ENCODE measurements at regions not wholly inside any gene's neighbourhood (a gene's known extent, or its start where the extent isn't known, plus 50 kb on each side); places are given as distances from the start of the nearest gene placed in this dataset.
A peak's percentile ranks its signal among the peaks of the same experiment; 100 is the strongest.

GRCh38 chr4:159015841-159016240 is 87.0 kb upstream of the RAPGEF2 start:
- 87 to 89% methylated on average over 3 to 5 of the region's 5 CpGs for WGBS, 2 experiments
- Histone ChIP-seq H3K4me3 (ENCODE audit: insufficient read depth, low read depth, low read length) (no peak overlapping the region), H3K9me3 (ENCODE audit: control insufficient read depth, low read length) (no peaks in the 10 kb centered on the region), H3K27me3 (ENCODE audit: control insufficient read depth, insufficient read depth, low read length, poor library complexity, severe bottlenecking) (no peaks in the 10 kb centered on the region), H3K4me1 (ENCODE audit: control insufficient read depth, insufficient read depth, low read length) (peaks cover 17% of the 10 kb centered on the region), H3K36me3 (ENCODE audit: control insufficient read depth, insufficient read depth, low read length) (no peaks in the 10 kb centered on the region), H3K27ac (ENCODE audit: insufficient read depth, low read depth, low read length, poor library complexity, severe bottlenecking) (no peak overlapping the region)

- WGBS, 2 experiments, result 2 to 5% methylated on average over 8 of the region's 8 CpGs
- Histone ChIP-seq H3K36me3 (ENCODE audit: control insufficient read depth, insufficient read depth, low read length) (no peaks in the 10 kb centered on the region), H3K9me3 (ENCODE audit: control insufficient read depth, low read length) (no peaks in the 10 kb centered on the region), H3K27ac (ENCODE audit: insufficient read depth, low read depth, low read length, poor library complexity, severe bottlenecking) (no peak overlapping the region), H3K27me3 (ENCODE audit: control insufficient read depth, insufficient read depth, low read length, poor library complexity, severe bottlenecking) (no peaks in the 10 kb centered on the region), H3K4me1 (ENCODE audit: control insufficient read depth, insufficient read depth, low read length) (peaks cover 17% of the 10 kb centered on the region), H3K4me3 (ENCODE audit: insufficient read depth, low read depth, low read length) (peak overlapping the region; percentile 7)
Measured at GRCh38 chr4:159016593-159017024, 86.3 kb upstream of the RAPGEF2 start.

DNA sequence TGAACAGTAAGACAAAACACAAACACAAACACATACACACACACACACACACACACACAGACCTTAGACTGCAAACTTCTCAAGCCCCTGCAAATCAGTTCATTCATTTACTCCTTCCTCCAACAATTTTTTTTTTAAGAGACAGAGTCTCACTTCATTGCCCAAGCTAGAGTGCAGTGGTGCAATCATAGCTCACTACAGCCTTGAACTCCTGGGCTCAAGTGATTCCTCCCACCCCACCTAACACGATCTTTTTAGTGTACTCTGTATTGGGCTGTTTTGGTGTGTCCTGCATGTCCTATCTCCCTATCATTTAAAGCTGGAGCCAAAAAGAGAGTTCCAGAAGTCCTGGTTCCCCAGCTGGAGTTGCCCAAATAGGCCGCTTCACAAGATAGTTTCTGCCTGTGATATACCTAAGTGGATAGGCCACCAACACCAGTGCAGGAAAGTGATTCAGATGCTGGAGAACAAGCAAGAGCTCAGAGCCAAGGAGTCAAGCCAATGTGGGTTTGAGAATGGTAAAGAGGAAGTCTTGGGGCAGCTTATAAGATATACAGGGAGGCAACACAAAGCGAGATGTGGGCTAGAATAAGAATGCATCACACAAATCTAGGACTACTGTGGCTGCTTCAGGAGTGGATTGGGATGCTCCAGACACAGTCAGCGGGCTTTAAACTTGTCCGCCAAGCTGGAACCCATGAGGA is 85.4 kb upstream of the RAPGEF2 start:
- Histone ChIP-seq H3K4me1 (ENCODE audit: control insufficient read depth, insufficient read depth, low read length) (peaks cover 17% of the 10 kb centered on the region), H3K27ac (ENCODE audit: insufficient read depth, low read depth, low read length, poor library complexity, severe bottlenecking) (no peak overlapping the region), H3K27me3 (ENCODE audit: control insufficient read depth, insufficient read depth, low read length, poor library complexity, severe bottlenecking) (no peaks in the 10 kb centered on the region), H3K9me3 (ENCODE audit: control insufficient read depth, low read length) (no peaks in the 10 kb centered on the region), H3K36me3 (ENCODE audit: control insufficient read depth, insufficient read depth, low read length) (no peaks in the 10 kb centered on the region), H3K4me3 (ENCODE audit: insufficient read depth, low read depth, low read length) (no peak overlapping the region)
- WGBS, 2 experiments, result 74 to 76% methylated on average over 5 of the region's 5 CpGs

DNA sequence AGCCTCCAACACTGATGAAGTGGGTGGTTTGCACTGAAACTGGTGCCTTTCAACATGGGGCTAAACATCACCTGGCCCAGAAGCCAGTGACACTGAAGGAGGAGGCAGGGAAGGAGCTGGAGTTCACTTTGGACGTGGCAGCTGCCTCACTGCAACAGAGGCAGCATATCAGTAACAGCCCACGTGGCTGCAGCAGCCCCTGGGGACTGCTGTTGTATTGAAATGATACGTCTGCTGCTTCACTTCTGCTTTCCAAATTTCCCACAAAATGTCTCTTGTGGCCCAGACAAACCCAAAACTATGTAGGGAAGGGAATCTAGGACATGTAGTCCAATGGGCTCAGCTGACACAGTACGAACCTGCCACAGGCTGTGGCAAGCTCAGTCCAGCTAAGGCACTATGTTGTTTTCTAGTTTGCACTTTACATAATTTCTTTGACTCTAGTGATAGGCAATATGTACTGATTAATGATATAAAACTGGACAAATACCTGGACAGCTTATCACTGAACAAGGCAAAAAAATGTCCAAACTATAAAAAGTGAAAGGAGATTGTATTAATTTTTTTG is 84.7 kb upstream of the RAPGEF2 start:
- Histone ChIP-seq H3K4me3 (ENCODE audit: insufficient read depth, low read depth, low read length) (no peak overlapping the region), H3K4me1 (ENCODE audit: control insufficient read depth, insufficient read depth, low read length) (peaks cover 17% of the 10 kb centered on the region), H3K27ac (ENCODE audit: insufficient read depth, low read depth, low read length, poor library complexity, severe bottlenecking) (no peak overlapping the region), H3K27me3 (ENCODE audit: control insufficient read depth, insufficient read depth, low read length, poor library complexity, severe bottlenecking) (no peaks in the 10 kb centered on the region), H3K36me3 (ENCODE audit: control insufficient read depth, insufficient read depth, low read length) (no peaks in the 10 kb centered on the region), H3K9me3 (ENCODE audit: control insufficient read depth, low read length) (no peaks in the 10 kb centered on the region)
- 87 to 96% methylated on average over 4 of the region's 4 CpGs for WGBS, 2 experiments

DNA sequence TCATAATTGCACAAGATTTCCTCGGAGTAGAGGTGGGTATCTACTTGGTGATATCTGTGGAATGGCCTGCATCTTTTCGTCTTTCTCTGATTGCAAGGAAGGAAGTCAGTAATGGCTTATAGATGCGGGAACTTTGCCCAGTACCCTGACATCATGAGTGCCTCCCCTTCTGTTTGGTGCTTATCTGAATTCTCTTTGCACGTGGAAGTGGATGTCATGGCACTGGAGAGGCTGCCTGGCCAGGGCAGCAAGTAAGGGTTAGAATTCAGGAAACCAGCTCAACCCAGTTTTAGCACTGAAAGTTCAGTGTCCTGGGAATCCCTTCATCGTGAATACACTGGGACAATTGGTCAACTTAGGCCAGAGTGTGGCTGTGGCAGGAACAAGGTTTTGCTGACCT is 83.5 kb upstream of the RAPGEF2 start:
- H3K4me1 ChIP-seq (ENCODE audit: control insufficient read depth, insufficient read depth, low read length), result peaks cover 17% of the 10 kb centered on the region
- no peaks in the 10 kb centered on the region for H3K9me3 ChIP-seq (ENCODE audit: control insufficient read depth, low read length)
- H3K36me3 ChIP-seq (ENCODE audit: control insufficient read depth, insufficient read depth, low read length), result no peaks in the 10 kb centered on the region
- H3K27ac ChIP-seq (ENCODE audit: insufficient read depth, low read depth, low read length, poor library complexity, severe bottlenecking), result no peak overlapping the region
- no peak overlapping the region for H3K4me3 ChIP-seq (ENCODE audit: insufficient read depth, low read depth, low read length)
- H3K27me3 ChIP-seq (ENCODE audit: control insufficient read depth, insufficient read depth, low read length, poor library complexity, severe bottlenecking), result no peaks in the 10 kb centered on the region
- WGBS, 2 experiments, result 94% methylated on average over 5 of the region's 5 CpGs

DNA sequence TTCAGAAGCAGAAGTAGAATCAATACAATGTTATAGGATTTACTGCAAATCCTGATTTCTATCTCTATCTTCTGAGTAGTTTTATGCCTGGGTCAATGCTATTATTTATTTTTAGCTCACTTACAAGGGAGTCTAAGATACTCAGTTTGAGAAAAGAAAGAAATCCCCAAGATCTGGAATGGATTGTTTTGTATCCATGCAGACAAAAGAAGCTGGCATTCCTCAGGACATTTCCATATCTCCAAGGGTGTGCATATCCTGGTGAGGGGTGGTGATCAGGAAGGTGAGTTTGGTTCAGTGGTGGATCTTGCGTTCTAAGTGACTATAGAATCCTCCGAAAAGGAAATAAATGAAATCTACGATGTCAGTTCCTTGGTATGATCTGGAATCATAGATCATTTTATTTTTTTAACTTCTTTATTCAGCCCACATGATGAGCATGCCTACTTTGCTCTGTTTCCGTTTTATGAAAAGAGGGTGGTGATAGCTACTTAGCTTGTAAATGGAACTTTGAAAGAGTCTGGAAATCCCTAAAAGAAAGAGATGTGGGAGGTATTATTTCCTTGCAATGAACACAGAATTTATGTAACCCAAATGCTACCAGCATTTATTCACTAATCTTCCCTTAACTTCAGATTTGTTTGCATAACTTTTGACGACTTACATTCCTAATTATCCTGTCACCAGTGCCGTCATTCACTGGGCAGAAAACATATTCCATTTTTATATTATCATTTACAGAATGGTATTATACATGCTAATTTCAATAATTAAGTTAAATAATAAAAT is 81.1 kb upstream of the RAPGEF2 start:
- no peaks in the 10 kb centered on the region for H3K36me3 ChIP-seq (ENCODE audit: control insufficient read depth, insufficient read depth, low read length)
- no peak overlapping the region for H3K27ac ChIP-seq (ENCODE audit: insufficient read depth, low read depth, low read length, poor library complexity, severe bottlenecking)
- H3K9me3 ChIP-seq (ENCODE audit: control insufficient read depth, low read length), result no peaks in the 10 kb centered on the region
- WGBS, 2 experiments, result 60 to 64% methylated on average over 4 to 6 of the region's 6 CpGs
- H3K4me1 ChIP-seq (ENCODE audit: control insufficient read depth, insufficient read depth, low read length), result peaks cover 6% of the 10 kb centered on the region
- no peaks in the 10 kb centered on the region for H3K27me3 ChIP-seq (ENCODE audit: control insufficient read depth, insufficient read depth, low read length, poor library complexity, severe bottlenecking)
- H3K4me3 ChIP-seq (ENCODE audit: insufficient read depth, low read depth, low read length), result no peak overlapping the region

DNA sequence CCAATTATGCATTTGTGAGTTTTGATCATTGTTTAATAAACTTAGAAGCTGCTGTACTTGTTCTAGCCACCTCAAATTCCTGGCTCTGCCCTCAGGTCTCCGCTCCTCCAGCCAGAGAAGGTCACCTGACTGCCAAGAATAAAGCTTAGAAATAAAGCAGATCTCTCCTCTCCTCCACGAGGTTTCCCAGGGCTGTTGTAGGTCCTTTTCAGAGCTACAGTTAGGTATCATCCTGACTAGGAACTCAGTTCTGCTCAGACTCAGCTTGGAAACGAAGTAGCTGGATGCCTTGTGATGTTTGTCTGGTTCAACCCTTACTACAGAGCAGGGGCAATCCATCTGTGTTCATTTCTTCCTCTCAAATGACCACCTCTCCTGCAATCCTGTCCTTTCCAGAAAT is 79.1 kb upstream of the RAPGEF2 start:
- WGBS, 2 experiments, result 66 to 70% methylated on average over 3 of the region's 3 CpGs
- no peak overlapping the region for H3K4me3 ChIP-seq (ENCODE audit: insufficient read depth, low read depth, low read length)
- no peaks in the 10 kb centered on the region for H3K4me1 ChIP-seq (ENCODE audit: control insufficient read depth, insufficient read depth, low read length)
- H3K9me3 ChIP-seq (ENCODE audit: control insufficient read depth, low read length), result no peaks in the 10 kb centered on the region
- no peaks in the 10 kb centered on the region for H3K36me3 ChIP-seq (ENCODE audit: control insufficient read depth, insufficient read depth, low read length)
- H3K27me3 ChIP-seq (ENCODE audit: control insufficient read depth, insufficient read depth, low read length, poor library complexity, severe bottlenecking), result no peaks in the 10 kb centered on the region
- H3K27ac ChIP-seq (ENCODE audit: insufficient read depth, low read depth, low read length, poor library complexity, severe bottlenecking), result no peak overlapping the region

DNA sequence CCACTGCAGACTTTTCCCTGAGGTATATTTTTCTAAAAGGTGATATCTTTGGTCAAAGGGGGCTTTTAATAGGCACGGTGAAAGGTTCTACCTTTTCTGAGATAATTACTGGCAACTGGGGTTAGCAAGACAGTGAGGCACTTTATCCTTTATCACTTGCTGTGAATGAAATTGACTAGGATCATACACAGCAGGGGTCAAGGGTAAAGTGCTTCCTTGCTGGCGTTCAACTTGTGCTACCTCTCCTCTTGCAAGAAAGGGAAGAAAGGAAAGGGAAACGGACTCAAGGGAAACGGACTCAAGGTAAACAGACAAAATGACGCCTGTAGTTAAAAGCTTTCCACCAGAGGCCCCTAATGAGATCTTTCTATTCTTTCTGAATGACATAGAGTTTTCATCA is 78.6 kb upstream of the RAPGEF2 start:
- no peak overlapping the region for H3K4me3 ChIP-seq (ENCODE audit: insufficient read depth, low read depth, low read length)
- H3K4me1 ChIP-seq (ENCODE audit: control insufficient read depth, insufficient read depth, low read length), result no peaks in the 10 kb centered on the region
- H3K9me3 ChIP-seq (ENCODE audit: control insufficient read depth, low read length), result no peaks in the 10 kb centered on the region
- H3K27ac ChIP-seq (ENCODE audit: insufficient read depth, low read depth, low read length, poor library complexity, severe bottlenecking), result no peak overlapping the region
- H3K36me3 ChIP-seq (ENCODE audit: control insufficient read depth, insufficient read depth, low read length), result no peaks in the 10 kb centered on the region
- H3K27me3 ChIP-seq (ENCODE audit: control insufficient read depth, insufficient read depth, low read length, poor library complexity, severe bottlenecking), result no peaks in the 10 kb centered on the region
- WGBS, 2 experiments, result 22 to 24% methylated on average over 5 of the region's 5 CpGs

- Histone ChIP-seq H3K36me3 (ENCODE audit: control insufficient read depth, insufficient read depth, low read length) (no peaks in the 10 kb centered on the region), H3K4me3 (ENCODE audit: insufficient read depth, low read depth, low read length) (no peak overlapping the region), H3K9me3 (ENCODE audit: control insufficient read depth, low read length) (no peaks in the 10 kb centered on the region), H3K27ac (ENCODE audit: insufficient read depth, low read depth, low read length, poor library complexity, severe bottlenecking) (no peak overlapping the region), H3K4me1 (ENCODE audit: control insufficient read depth, insufficient read depth, low read length) (no peaks in the 10 kb centered on the region), H3K27me3 (ENCODE audit: control insufficient read depth, insufficient read depth, low read length, poor library complexity, severe bottlenecking) (no peaks in the 10 kb centered on the region)
- WGBS, 2 experiments, result 91 to 94% methylated on average over 3 of the region's 3 CpGs
Measured at GRCh38 chr4:159024828-159025227, 78.1 kb upstream of the RAPGEF2 start.

DNA sequence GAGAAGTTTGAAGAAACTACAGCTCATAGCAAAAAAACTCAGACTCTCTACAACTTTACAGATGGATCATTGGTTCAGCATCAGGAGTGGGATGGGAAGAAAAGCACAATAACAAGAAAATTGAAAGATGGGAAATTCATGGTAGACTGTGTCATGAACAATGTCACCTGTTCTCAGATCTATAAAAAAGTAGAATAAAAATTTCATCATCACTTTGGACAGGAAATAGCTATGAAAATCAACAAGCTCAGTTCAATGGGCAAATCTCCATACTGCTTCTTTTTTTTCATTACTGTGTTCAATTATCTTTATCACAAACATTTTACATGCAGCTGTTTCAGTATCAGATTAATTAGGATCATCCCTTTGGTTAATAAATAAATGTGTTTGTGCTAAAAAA is 76.5 kb upstream of the RAPGEF2 start:
- Histone ChIP-seq H3K27me3 (ENCODE audit: control insufficient read depth, insufficient read depth, low read length, poor library complexity, severe bottlenecking) (no peaks in the 10 kb centered on the region), H3K4me1 (ENCODE audit: control insufficient read depth, insufficient read depth, low read length) (no peaks in the 10 kb centered on the region), H3K9me3 (ENCODE audit: control insufficient read depth, low read length) (no peaks in the 10 kb centered on the region), H3K4me3 (ENCODE audit: insufficient read depth, low read depth, low read length) (no peak overlapping the region), H3K27ac (ENCODE audit: insufficient read depth, low read depth, low read length, poor library complexity, severe bottlenecking) (no peak overlapping the region), H3K36me3 (ENCODE audit: control insufficient read depth, insufficient read depth, low read length) (no peaks in the 10 kb centered on the region)
